Subcutaneous abdominal adipose tissue (tissue), 5 donors: ENCODE measurements at regions not wholly inside any gene's neighbourhood (a gene's known extent, or its start where the extent isn't known, plus 50 kb on each side); places are given as distances from the start of the nearest gene placed in this dataset.

ENCODE experiments used
- H3K27ac ChIP-seq: one replicate; pipeline ENCODE4 v1.7.0; 2013; ENCODE audit warnings: low read depth, mild to moderate bottlenecking, inconsistent platforms, low read length, moderate library complexity
- H3K27me3 ChIP-seq, 5 donors: one replicate each; pipeline ENCODE4 v1.7.0; 2013; ENCODE audit warnings: low read length in 5 of 5, inconsistent platforms in 1 of 5; ENCODE audit not compliant: control insufficient read depth in 5 of 5, insufficient read depth in 4 of 5
- H3K36me3 ChIP-seq, 5 donors: one replicate each; pipeline ENCODE4 v1.7.0; 2013; ENCODE audit warnings: low read length in 5 of 5; ENCODE audit not compliant: control insufficient read depth in 5 of 5, insufficient read depth in 5 of 5
- H3K4me1 ChIP-seq, 5 donors: one replicate each; pipeline ENCODE4 v1.7.0; 2013; ENCODE audit warnings: low read length in 5 of 5, mild to moderate bottlenecking in 3 of 5, moderate library complexity in 1 of 5; ENCODE audit not compliant: control insufficient read depth in 5 of 5, insufficient read depth in 5 of 5
- H3K4me3 ChIP-seq, 5 donors: one replicate each; pipeline ENCODE4 v1.7.0; 2013; ENCODE audit warnings: low read length in 5 of 5, low read depth in 1 of 5
- H3K9ac ChIP-seq, 5 donors: one replicate each; pipeline ENCODE4 v1.7.0; 2013; ENCODE audit warnings: low read length in 5 of 5, mild to moderate bottlenecking in 4 of 5, moderate library complexity in 3 of 5
- H3K9me3 ChIP-seq, 5 donors: one replicate each; pipeline ENCODE4 v1.7.0; 2013; ENCODE audit warnings: low read length in 5 of 5; ENCODE audit not compliant: control insufficient read depth in 5 of 5
- donor health status: healthy.
- donor health status: healthy.
- donor health status: healthy.
- donor health status: healthy.
- donor health status: healthy.

- Histone ChIP-seq H3K9me3 (no peaks in the 10 kb centered on the region), H3K36me3 (no peaks in the 10 kb centered on the region), H3K27me3 (no peaks in the 10 kb centered on the region), H3K9ac (no peak overlapping the region), H3K27ac (peak overlapping the region; percentile 71), H3K4me1 (peaks cover 5 to 41% (median 13%) of the 10 kb centered on the region in 5 donors), H3K4me3 (no peak overlapping the region)
These were observed 246.1 kb downstream of the TBL1XR1 start for GRCh38 chr3:176951144-176951543.

- Histone ChIP-seq H3K9ac (no peak overlapping the region), H3K4me1 (peaks cover 5 to 41% (median 13%) of the 10 kb centered on the region in 5 donors), H3K27ac (peak overlapping the region; percentile 71), H3K9me3 (no peaks in the 10 kb centered on the region), H3K4me3 (no peak overlapping the region), H3K36me3 (no peaks in the 10 kb centered on the region), H3K27me3 (no peaks in the 10 kb centered on the region)
These were observed 246.5 kb downstream of the TBL1XR1 start for GRCh38 chr3:176950743-176951142.

- Histone ChIP-seq H3K4me3 (no peak overlapping the region), H3K27me3 (no peaks in the 10 kb centered on the region), H3K9ac (no peak overlapping the region), H3K36me3 (no peaks in the 10 kb centered on the region), H3K9me3 (no peaks in the 10 kb centered on the region), H3K27ac (no peak overlapping the region), H3K4me1 (peaks cover 0 to 28% (median 5%) of the 10 kb centered on the region in 5 donors)
These were observed 249.1 kb downstream of the TBL1XR1 start for GRCh38 chr3:176948151-176948550.

- peaks cover 0 to 20% (median under 1%) of the 10 kb centered on the region in 5 donors for H3K4me1 ChIP-seq
- no peaks in the 10 kb centered on the region for H3K9me3 ChIP-seq
- H3K27me3 ChIP-seq = no peaks in the 10 kb centered on the region
- no peaks in the 10 kb centered on the region for H3K36me3 ChIP-seq
- H3K4me3 ChIP-seq = no peak overlapping the region
- no peak overlapping the region for H3K9ac ChIP-seq
- H3K27ac ChIP-seq = no peak overlapping the region
These were observed 251.1 kb downstream of the TBL1XR1 start for GRCh38 chr3:176946202-176946601.

GRCh38 chr3:176942305-176942704 lies 255.0 kb downstream of the TBL1XR1 start:
- H3K9me3 ChIP-seq = no peaks in the 10 kb centered on the region
- H3K36me3 ChIP-seq = no peaks in the 10 kb centered on the region
- H3K4me1 ChIP-seq = peaks cover 0 to 8% (median 3%) of the 10 kb centered on the region in 5 donors
- H3K9ac ChIP-seq = no peak overlapping the region
- H3K27ac ChIP-seq = no peak overlapping the region
- no peaks in the 10 kb centered on the region for H3K27me3 ChIP-seq
- H3K4me3 ChIP-seq = no peak overlapping the region

GRCh38 chr3:176941689-176942088 lies 255.6 kb downstream of the TBL1XR1 start:
- no peak overlapping the region for H3K27ac ChIP-seq
- no peak overlapping the region for H3K9ac ChIP-seq
- no peak overlapping the region for H3K4me3 ChIP-seq

GRCh38 chr3:176939022-176939817 lies 258.1 kb downstream of the TBL1XR1 start:
- Histone ChIP-seq H3K4me3 (no peak overlapping the region), H3K27ac (no peak overlapping the region), H3K36me3 (no peaks in the 10 kb centered on the region), H3K27me3 (no peaks in the 10 kb centered on the region), H3K9me3 (no peaks in the 10 kb centered on the region), H3K4me1 (peaks cover 0 to 8% (median 3%) of the 10 kb centered on the region in 5 donors), H3K9ac (peak overlapping the region in 1 of 5 donors; percentile 28)

More at GRCh38 chr3:176941689-176942088, 255.6 kb downstream of the TBL1XR1 start:
- Histone ChIP-seq H3K36me3 (no peaks in the 10 kb centered on the region), H3K9me3 (no peaks in the 10 kb centered on the region), H3K4me1 (peaks cover 0 to 8% (median 3%) of the 10 kb centered on the region in 5 donors), H3K27me3 (no peaks in the 10 kb centered on the region)

GRCh38 chr3:176937994-176938393 lies 259.3 kb downstream of the TBL1XR1 start:
- Histone ChIP-seq H3K4me3 (no peak overlapping the region), H3K4me1 (peaks cover 0 to 8% (median 3%) of the 10 kb centered on the region in 5 donors), H3K9ac (no peak overlapping the region), H3K27ac (no peak overlapping the region), H3K36me3 (no peaks in the 10 kb centered on the region), H3K27me3 (no peaks in the 10 kb centered on the region), H3K9me3 (no peaks in the 10 kb centered on the region)

GRCh38 chr3:176937541-176937940 lies 259.7 kb downstream of the TBL1XR1 start:
- peaks cover 0 to 10% (median 3%) of the 10 kb centered on the region in 5 donors for H3K4me1 ChIP-seq
- H3K36me3 ChIP-seq = no peaks in the 10 kb centered on the region
- H3K27me3 ChIP-seq = no peaks in the 10 kb centered on the region
- no peak overlapping the region for H3K27ac ChIP-seq
- H3K4me3 ChIP-seq = no peak overlapping the region
- H3K9me3 ChIP-seq = no peaks in the 10 kb centered on the region
- H3K9ac ChIP-seq = no peak overlapping the region

GRCh38 chr3:176935194-176935888 lies 261.9 kb downstream of the TBL1XR1 start:
- peaks cover 0 to 7% (median 0%) of the 10 kb centered on the region in 5 donors for H3K4me1 ChIP-seq
- H3K27me3 ChIP-seq = no peaks in the 10 kb centered on the region
- no peaks in the 10 kb centered on the region for H3K36me3 ChIP-seq
- H3K9ac ChIP-seq = no peak overlapping the region
- no peaks in the 10 kb centered on the region for H3K9me3 ChIP-seq
- no peak overlapping the region for H3K27ac ChIP-seq
- H3K4me3 ChIP-seq = no peak overlapping the region
